GM18873 (cell line): ENCODE measurements at regions not wholly inside any gene's neighbourhood (a gene's known extent, or its start where the extent isn't known, plus 50 kb on each side); places are given as distances from the start of the nearest gene placed in this dataset.
A peak's percentile ranks its signal among the peaks of the same experiment; 100 is the strongest.
"Not testable (repeated sequence)": the region's sequence is repeated elsewhere in the genome, so short reads cannot be mapped to it uniquely, and the experiment has no call there.

Source experiments
- ATAC-seq: cut with Tn5 transposase; IDR thresholded peaks from one replicate; pipeline ENCODE4 v1.9.1; 2021; ENCODE audit warnings: mild to moderate bottlenecking, moderate library complexity, moderate number of reproducible peaks; ENCODE audit not compliant: unreplicated experiment, low FRiP score

- no peak for ATAC-seq
These were observed 104.5 kb upstream of the EGLN3 start for GRCh38 chr14:34055157-34055950.

GRCh38 chr14:34053666-34054065, 102.8 kb upstream of the EGLN3 start:
- ATAC-seq: no peak

DNA sequence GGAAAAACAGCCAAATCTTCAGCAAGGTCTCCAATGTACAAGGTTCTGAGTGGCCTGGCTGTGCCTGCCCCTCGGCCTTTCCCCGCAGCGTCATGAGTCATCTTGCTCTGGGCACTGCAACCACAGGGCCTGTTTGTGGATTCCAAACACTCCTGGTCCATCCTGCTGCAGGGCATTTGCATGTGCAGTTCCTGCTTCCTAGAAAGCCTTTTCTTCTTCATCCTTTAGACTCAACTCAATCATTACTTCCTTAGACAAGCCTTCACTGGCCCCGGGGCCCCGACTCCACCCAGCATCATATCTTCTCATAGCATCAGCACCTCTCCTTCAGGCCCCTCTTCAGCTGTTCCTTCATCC, 101.8 kb upstream of the EGLN3 start:
- ATAC-seq: no peak

DNA sequence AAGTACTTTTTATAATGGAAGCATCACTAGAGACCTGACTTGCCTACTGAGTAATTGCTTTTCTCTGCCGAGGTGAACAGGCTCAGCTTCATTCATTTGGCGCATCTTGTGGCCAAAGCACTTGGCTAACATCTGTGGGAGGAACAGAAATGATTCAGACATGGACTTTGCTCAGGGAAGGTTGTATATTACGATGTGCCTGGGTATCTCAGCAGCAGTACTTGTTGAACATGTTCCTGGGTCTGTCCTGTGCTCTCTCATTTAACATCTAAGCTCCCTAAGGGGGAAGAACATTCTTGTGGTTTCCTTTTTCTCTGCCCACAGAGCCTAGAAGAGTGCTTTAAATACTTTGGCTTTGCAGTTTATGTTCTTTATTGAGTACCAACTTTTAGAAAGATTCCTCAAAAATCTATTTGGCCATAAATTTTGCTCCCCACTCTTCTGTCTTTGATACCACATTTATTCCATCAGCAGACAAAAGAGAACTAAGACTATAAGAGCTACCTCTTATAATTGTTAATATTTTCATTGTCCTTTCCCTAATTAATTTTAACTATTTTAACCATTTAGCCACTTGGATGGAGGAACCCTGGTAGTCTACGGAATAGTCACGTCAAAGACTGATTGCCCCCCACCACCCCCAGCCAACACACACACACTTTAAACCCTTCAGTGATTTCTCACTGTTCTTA, 101.2 kb upstream of the EGLN3 start:
- peak; percentile 66 for ATAC-seq

DNA sequence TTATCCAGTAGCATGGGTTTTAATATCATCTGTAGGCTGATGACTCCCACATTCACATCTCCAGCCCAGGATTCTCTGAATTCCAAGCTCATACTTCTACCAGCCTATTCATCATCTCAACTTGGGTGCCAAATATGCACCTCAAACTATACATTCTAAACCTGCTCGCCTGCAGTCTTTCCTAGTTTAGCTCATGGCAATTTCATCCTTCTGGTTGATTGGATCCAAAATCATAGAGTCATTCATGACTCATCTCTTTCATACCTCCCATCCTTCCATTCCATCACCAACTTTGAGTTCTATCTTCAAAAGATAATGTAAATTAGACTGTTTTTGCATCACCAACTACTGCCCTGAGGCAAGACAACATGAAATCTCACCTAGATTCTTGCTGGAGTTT, 99.7 kb upstream of the EGLN3 start:
- ATAC-seq: no peak

GRCh38 chr14:34049790-34050189, 98.9 kb upstream of the EGLN3 start:
- ATAC-seq: no peak

- not testable (repeated sequence) for ATAC-seq
These were observed 98.3 kb upstream of the EGLN3 start for GRCh38 chr14:34049187-34049586.

DNA sequence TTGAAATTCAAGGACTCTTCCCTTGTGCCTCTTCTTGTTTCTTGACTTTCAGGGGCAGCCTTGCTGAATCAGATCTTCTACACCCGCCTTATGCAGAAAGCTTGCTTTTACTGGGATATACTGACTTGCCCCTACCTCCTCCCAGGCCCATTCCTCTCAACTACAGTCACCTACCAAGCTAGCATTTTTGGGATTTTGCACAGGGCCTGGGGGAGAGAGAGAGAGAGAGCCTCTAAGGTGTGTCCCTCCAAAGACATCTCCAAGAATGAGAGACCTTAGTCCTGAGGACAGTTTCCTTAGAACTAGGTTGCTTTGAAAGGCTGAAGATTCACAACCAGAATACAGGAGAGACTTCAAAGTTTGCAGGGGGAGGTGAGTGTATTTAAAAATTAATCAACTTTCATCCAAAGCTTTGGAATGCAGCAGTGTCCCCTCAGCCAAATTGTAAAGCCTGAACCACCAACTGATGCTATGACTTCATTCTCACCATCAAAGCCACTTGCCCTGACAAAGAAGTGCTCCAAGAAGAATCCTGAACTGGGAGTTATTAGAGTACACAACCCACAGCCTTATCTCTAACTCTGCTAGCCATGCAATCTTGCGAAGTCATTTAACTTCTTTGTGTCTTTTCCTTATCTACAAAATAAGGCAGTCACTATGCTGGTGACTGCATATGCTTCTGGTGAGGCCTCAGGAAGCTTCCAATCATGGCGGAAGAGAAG, 96.1 kb upstream of the EGLN3 start:
- no peak for ATAC-seq

DNA sequence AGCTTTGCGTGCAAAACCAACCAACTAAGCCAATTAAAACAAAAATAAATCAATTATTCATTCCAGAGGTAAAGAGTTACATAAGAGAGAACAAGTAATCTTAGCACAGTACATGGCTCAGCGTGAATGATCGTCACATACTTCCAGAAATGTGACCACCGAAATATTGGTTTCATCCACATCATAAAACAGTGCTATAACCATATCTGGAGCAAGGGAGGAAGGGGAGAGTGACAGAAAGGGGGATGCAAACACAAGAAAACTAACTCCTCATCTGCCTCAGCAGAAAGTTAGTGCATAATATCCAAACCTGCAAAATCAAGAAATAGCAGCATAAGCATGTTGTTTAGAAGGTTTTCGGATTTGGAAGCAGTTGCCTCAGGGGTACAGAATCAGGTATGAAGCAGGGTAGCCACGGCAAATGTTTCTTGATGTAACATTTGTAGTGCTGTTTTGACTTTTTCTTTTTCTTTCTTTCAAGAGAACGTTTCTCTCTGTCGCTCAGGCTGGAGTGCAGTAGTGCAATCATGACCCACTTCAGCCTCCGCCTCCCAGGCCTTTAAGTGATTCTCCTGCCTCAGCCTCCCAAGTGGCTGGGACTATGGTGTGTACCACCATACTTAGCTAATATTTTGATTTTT, 93.9 kb upstream of the EGLN3 start:
- no peak for ATAC-seq

- ATAC-seq: no peak
These were observed 93.4 kb upstream of the EGLN3 start for GRCh38 chr14:34044373-34044637.

- ATAC-seq: peak; percentile 97
These were observed 92.9 kb upstream of the EGLN3 start for GRCh38 chr14:34043627-34044372.

GRCh38 chr14:34041220-34041619, 90.3 kb upstream of the EGLN3 start:
- ATAC-seq: no peak

DNA sequence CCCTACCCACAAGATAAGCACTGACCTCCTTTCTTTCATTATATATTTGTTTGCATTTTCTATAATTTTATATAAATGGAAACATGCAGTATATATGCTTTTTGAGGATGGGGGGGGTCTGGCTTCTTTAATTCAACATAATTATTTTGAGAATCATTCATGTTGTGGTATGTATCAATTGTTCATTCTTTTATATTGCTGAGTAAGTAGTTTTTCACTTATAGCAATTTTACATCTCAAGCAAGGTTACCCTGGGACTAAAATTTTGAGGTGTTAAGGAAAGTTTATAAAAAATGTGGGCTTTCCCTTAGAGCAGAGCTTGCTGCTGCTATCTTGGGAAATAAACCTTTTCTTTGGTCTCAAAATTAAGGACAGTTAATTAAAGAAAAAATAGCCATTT, 89.9 kb upstream of the EGLN3 start:
- ATAC-seq: no peak

GRCh38 chr14:34039428-34040047, 88.7 kb upstream of the EGLN3 start:
- ATAC-seq: no peak

DNA sequence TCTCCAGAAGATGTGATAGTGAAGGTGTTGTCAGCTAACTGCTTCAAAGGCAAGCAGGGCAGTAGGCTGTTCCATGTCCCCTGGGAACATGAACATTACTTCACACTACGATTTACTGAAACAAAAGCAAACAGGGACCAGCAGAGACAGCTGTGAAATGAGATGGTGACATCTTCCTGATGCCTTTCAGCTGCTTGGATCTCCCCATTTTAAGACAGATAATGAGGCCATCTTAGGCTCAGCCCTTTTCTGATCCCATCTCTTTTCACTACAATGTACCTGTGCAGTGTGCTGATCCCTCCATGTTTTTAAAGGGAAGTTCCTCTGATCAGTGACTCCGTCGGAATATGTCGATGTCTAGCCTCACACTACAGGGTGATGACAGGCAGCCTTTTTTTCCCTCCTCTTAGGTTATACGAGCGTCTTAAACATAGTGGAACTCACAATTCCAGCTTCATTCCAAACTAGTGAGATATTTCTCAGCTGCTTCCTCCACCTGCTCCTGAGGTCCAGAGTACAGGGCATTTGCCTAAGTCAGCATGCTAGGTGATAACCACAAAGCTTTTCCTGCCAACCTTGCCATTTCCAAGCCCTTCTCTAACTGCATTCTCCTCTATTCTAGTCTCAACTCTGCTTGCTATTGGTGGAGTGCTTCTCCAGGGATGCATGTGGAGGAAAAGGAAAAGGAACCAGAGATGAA, 87.6 kb upstream of the EGLN3 start:
- no peak for ATAC-seq

DNA sequence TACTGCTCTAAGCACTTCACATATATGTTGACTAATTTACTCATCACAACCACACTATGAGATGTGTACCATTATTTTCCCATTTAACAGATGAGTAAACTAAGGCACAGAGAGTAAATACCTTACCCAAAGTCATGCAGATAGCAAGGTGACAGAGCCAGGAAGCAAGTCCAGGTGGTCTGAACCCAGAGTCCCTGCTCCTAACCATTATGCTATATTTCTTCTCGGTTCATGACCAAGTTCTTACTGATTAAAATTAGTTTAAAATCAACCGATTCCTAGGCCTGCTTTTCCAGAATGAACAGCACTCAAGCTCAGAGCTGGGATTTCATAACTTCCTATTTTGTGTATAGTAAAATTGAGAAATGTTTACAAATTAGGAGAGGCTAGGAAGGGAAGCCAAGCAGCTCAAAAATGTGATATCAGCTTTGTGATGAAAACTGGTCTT, 85.5 kb upstream of the EGLN3 start:
- ATAC-seq: no peak

DNA sequence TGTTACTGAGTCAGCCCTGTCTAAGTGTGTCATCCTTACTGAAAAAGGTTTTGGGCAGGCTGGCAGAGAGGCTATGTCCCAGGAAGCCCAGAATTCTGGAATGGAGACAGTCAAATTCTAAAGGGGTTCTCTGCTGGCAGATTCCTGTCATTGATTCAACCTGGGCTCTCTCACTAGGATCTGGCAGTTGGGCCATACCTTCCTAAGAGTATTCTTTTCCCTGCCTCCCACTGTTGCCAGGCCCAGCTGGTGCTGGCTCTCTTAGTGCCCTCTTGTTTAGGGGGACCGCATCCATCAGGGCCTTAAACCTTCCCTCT, 85.0 kb upstream of the EGLN3 start:
- ATAC-seq: no peak

- ATAC-seq: no peak
These were observed 84.5 kb upstream of the EGLN3 start for GRCh38 chr14:34035177-34035933.
